ENCODE measurements at regions not wholly inside any gene's neighbourhood (a gene's known extent, or its start where the extent isn't known, plus 50 kb on each side); places are given as distances from the start of the nearest gene placed in this dataset.

- H3K27ac Mint-ChIP-seq: no peak overlapping the region
- H3K9me3 Mint-ChIP-seq: peaks cover 0 to 4% (median 0%) of the 10 kb centered on the region in 3 donors
- POLR2A ChIA-PET: no interaction called here
- no peak overlapping the region for H3K27ac ChIP-seq (ENCODE audit: low read length)
- H3K4me3 Mint-ChIP-seq: no peak overlapping the region
- no CpG with 5 or more reads among the region's 3 CpGs for WGBS (ENCODE audit: insufficient coverage)
- H3K27me3 ChIP-seq (replicated peaks in 1 of 2; ENCODE audit: control insufficient read depth in 2 of 2, extremely low read depth in 1 of 2, insufficient read depth in 2 of 2, low read length in 1 of 2): no peaks in the 10 kb centered on the region
- CTCF ChIA-PET: no interaction called here
- peaks cover 0 to 6% of the 10 kb centered on the region in 2 donors for H3K27me3 Mint-ChIP-seq
- no peaks in the 10 kb centered on the region for H3K4me1 Mint-ChIP-seq
- no peaks in the 10 kb centered on the region for H3K4me1 ChIP-seq (ENCODE audit: control insufficient read depth in 1 of 2, extremely low read depth in 1 of 2, insufficient read depth in 2 of 2, low read length in 2 of 2)
- H3K36me3 ChIP-seq (ENCODE audit: control insufficient read depth in 2 of 2, extremely low read depth in 1 of 2, insufficient read depth in 1 of 2, low read length in 1 of 2): no peaks in the 10 kb centered on the region
- no peak for ATAC-seq (replicated peaks in 1 of 4)
- H3K36me3 Mint-ChIP-seq: no peaks in the 10 kb centered on the region
- H3K4me3 ChIP-seq (ENCODE audit: control insufficient read depth in 1 of 2, extremely low read depth in 1 of 2, low read length in 1 of 2): no peak overlapping the region
- no peaks in the 10 kb centered on the region for H3K9me3 ChIP-seq
- no peak for DNase-seq
Observed at GRCh38 chr10:58072634-58073033, 195.1 kb downstream of the IPMK start.

GRCh38 chr10:58070956-58071355 is 196.7 kb downstream of the IPMK start:
- Histone ChIP-seq H3K27me3 (replicated peaks in 1 of 2; ENCODE audit: control insufficient read depth in 2 of 2, extremely low read depth in 1 of 2, insufficient read depth in 2 of 2, low read length in 1 of 2) (no peaks in the 10 kb centered on the region), H3K4me1 (ENCODE audit: control insufficient read depth in 1 of 2, extremely low read depth in 1 of 2, insufficient read depth in 2 of 2, low read length in 2 of 2) (no peaks in the 10 kb centered on the region), H3K27ac (ENCODE audit: low read length) (no peak overlapping the region), H3K4me3 (ENCODE audit: control insufficient read depth in 1 of 2, extremely low read depth in 1 of 2, low read length in 1 of 2) (no peak overlapping the region), H3K36me3 (ENCODE audit: control insufficient read depth in 2 of 2, extremely low read depth in 1 of 2, insufficient read depth in 1 of 2, low read length in 1 of 2) (no peaks in the 10 kb centered on the region), H3K9me3 (no peaks in the 10 kb centered on the region)
- Mint-ChIP-seq H3K4me1 (no peaks in the 10 kb centered on the region), H3K4me3 (no peak overlapping the region), H3K36me3 (no peaks in the 10 kb centered on the region), H3K27me3 (peaks cover 0 to 11% of the 10 kb centered on the region in 2 donors), H3K9me3 (peaks cover 0 to 4% (median 0%) of the 10 kb centered on the region in 3 donors), H3K27ac (no peak overlapping the region)
- DNase-seq: no peak
- 66% methylated on average over 5 of the region's 6 CpGs for WGBS (ENCODE audit: insufficient coverage)
- POLR2A ChIA-PET: no interaction called here
- ATAC-seq (replicated peaks in 1 of 4): no peak
- CTCF ChIA-PET: no interaction called here

DNA sequence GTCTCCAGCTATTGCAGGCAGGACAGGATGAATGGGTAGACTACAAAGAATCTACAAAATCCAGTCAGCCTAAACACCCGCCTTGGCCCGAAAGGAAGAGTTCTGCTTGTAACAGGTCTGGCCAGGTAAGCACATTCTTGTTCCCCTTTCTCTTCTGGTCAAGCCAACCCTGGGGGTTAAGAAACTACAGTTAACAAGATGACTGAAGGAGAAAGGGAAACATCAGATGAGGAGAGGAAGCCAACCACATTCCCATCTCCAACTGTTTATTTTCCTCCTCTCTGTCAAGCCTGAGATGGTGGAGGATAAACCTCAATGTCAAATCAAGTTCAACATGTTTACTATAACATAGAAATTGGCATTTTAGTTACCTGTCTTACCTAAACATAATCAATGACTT is 198.9 kb downstream of the IPMK start:
- DNase-seq (no peak), ATAC-seq (replicated peaks in 1 of 4) (no peak)
- no CpG with 5 or more reads among the region's 2 CpGs for WGBS (ENCODE audit: insufficient coverage)
- ChIA-PET POLR2A (no interaction called here), CTCF (no interaction called here)
- peaks cover 0 to 11% of the 10 kb centered on the region in 2 donors for H3K27me3 Mint-ChIP-seq
- Histone ChIP-seq H3K4me1 (ENCODE audit: control insufficient read depth in 1 of 2, extremely low read depth in 1 of 2, insufficient read depth in 2 of 2, low read length in 2 of 2) (no peaks in the 10 kb centered on the region), H3K27me3 (replicated peaks in 1 of 2; ENCODE audit: control insufficient read depth in 2 of 2, extremely low read depth in 1 of 2, insufficient read depth in 2 of 2, low read length in 1 of 2) (no peaks in the 10 kb centered on the region), H3K4me3 (ENCODE audit: control insufficient read depth in 1 of 2, extremely low read depth in 1 of 2, low read length in 1 of 2) (no peak overlapping the region), H3K36me3 (ENCODE audit: control insufficient read depth in 2 of 2, extremely low read depth in 1 of 2, insufficient read depth in 1 of 2, low read length in 1 of 2) (no peaks in the 10 kb centered on the region), H3K27ac (ENCODE audit: low read length) (no peak overlapping the region), H3K9me3 (no peaks in the 10 kb centered on the region)
- peaks cover 0 to 4% (median 0%) of the 10 kb centered on the region in 3 donors for H3K9me3 Mint-ChIP-seq
- H3K4me1 Mint-ChIP-seq: no peaks in the 10 kb centered on the region
- no peak overlapping the region for H3K4me3 Mint-ChIP-seq
- H3K27ac Mint-ChIP-seq: no peak overlapping the region
- H3K36me3 Mint-ChIP-seq: no peaks in the 10 kb centered on the region

GRCh38 chr10:58066979-58067378 is 200.7 kb downstream of the IPMK start:
- peaks cover 0 to 11% of the 10 kb centered on the region in 2 donors for H3K27me3 Mint-ChIP-seq
- ChIA-PET CTCF (no interaction called here), POLR2A (no interaction called here)
- ATAC-seq (replicated peaks in 1 of 4) (no peak), DNase-seq (no peak)
- H3K27ac Mint-ChIP-seq: no peak overlapping the region
- no peaks in the 10 kb centered on the region for H3K27me3 ChIP-seq (replicated peaks in 1 of 2; ENCODE audit: control insufficient read depth in 2 of 2, extremely low read depth in 1 of 2, insufficient read depth in 2 of 2, low read length in 1 of 2)
- H3K36me3 ChIP-seq (ENCODE audit: control insufficient read depth in 2 of 2, extremely low read depth in 1 of 2, insufficient read depth in 1 of 2, low read length in 1 of 2): no peaks in the 10 kb centered on the region
- H3K27ac ChIP-seq (ENCODE audit: low read length): no peak overlapping the region
- H3K9me3 ChIP-seq: no peaks in the 10 kb centered on the region
- no peaks in the 10 kb centered on the region for H3K9me3 Mint-ChIP-seq
- H3K4me3 Mint-ChIP-seq: no peak overlapping the region
- H3K4me3 ChIP-seq (ENCODE audit: control insufficient read depth in 1 of 2, extremely low read depth in 1 of 2, low read length in 1 of 2): no peak overlapping the region
- WGBS (ENCODE audit: insufficient coverage): 54% methylated on average over 3 of the region's 4 CpGs
- no peaks in the 10 kb centered on the region for H3K4me1 Mint-ChIP-seq
- no peaks in the 10 kb centered on the region for H3K36me3 Mint-ChIP-seq
- H3K4me1 ChIP-seq (ENCODE audit: control insufficient read depth in 1 of 2, extremely low read depth in 1 of 2, insufficient read depth in 2 of 2, low read length in 2 of 2): no peaks in the 10 kb centered on the region

GRCh38 chr10:58066126-58066525 is 201.6 kb downstream of the IPMK start:
- 92% methylated on average over 2 of the region's 4 CpGs for WGBS (ENCODE audit: insufficient coverage)
- POLR2A ChIA-PET: no interaction called here
- Histone ChIP-seq H3K9me3 (no peaks in the 10 kb centered on the region), H3K27ac (ENCODE audit: low read length) (no peak overlapping the region), H3K4me1 (ENCODE audit: control insufficient read depth in 1 of 2, extremely low read depth in 1 of 2, insufficient read depth in 2 of 2, low read length in 2 of 2) (no peaks in the 10 kb centered on the region), H3K4me3 (ENCODE audit: control insufficient read depth in 1 of 2, extremely low read depth in 1 of 2, low read length in 1 of 2) (no peak overlapping the region), H3K27me3 (replicated peaks in 1 of 2; ENCODE audit: control insufficient read depth in 2 of 2, extremely low read depth in 1 of 2, insufficient read depth in 2 of 2, low read length in 1 of 2) (no peaks in the 10 kb centered on the region), H3K36me3 (ENCODE audit: control insufficient read depth in 2 of 2, extremely low read depth in 1 of 2, insufficient read depth in 1 of 2, low read length in 1 of 2) (no peaks in the 10 kb centered on the region)
- Mint-ChIP-seq H3K36me3 (no peaks in the 10 kb centered on the region), H3K27me3 (peaks cover 0 to 11% of the 10 kb centered on the region in 2 donors), H3K27ac (no peak overlapping the region), H3K4me1 (no peaks in the 10 kb centered on the region), H3K4me3 (no peak overlapping the region), H3K9me3 (no peaks in the 10 kb centered on the region)
- ATAC-seq (replicated peaks in 1 of 4): no peak
- no peak for DNase-seq
- CTCF ChIA-PET: interaction anchor here in 1 of 2 donors (0.7 kb wide), 1 partner anchor 678 kb away, joined by 3 read pairs; no protein-coding TSS in a partner anchor

GRCh38 chr10:58065529-58065815 is 202.2 kb downstream of the IPMK start:
- peaks cover 0 to 11% of the 10 kb centered on the region in 2 donors for H3K27me3 Mint-ChIP-seq
- ATAC-seq (replicated peaks in 1 of 4): no peak
- no peaks in the 10 kb centered on the region for H3K9me3 Mint-ChIP-seq
- Histone ChIP-seq H3K4me1 (ENCODE audit: control insufficient read depth in 1 of 2, extremely low read depth in 1 of 2, insufficient read depth in 2 of 2, low read length in 2 of 2) (no peaks in the 10 kb centered on the region), H3K4me3 (ENCODE audit: control insufficient read depth in 1 of 2, extremely low read depth in 1 of 2, low read length in 1 of 2) (no peak overlapping the region), H3K9me3 (no peaks in the 10 kb centered on the region), H3K27ac (ENCODE audit: low read length) (no peak overlapping the region), H3K36me3 (ENCODE audit: control insufficient read depth in 2 of 2, extremely low read depth in 1 of 2, insufficient read depth in 1 of 2, low read length in 1 of 2) (no peaks in the 10 kb centered on the region), H3K27me3 (replicated peaks in 1 of 2; ENCODE audit: control insufficient read depth in 2 of 2, extremely low read depth in 1 of 2, insufficient read depth in 2 of 2, low read length in 1 of 2) (no peaks in the 10 kb centered on the region)
- H3K4me3 Mint-ChIP-seq: no peak overlapping the region
- H3K4me1 Mint-ChIP-seq: no peaks in the 10 kb centered on the region
- WGBS (ENCODE audit: insufficient coverage): 14% methylated on average over 1 of the region's 6 CpGs
- ChIA-PET POLR2A (no interaction called here), CTCF (interaction anchor here in 1 of 2 donors (0.7 kb wide), 1 partner anchor 678 kb away, joined by 3 read pairs; no protein-coding TSS in a partner anchor)
- DNase-seq: no peak
- no peaks in the 10 kb centered on the region for H3K36me3 Mint-ChIP-seq
- no peak overlapping the region for H3K27ac Mint-ChIP-seq

Measured in T-cell (primary cell).